Epithelial cell of proximal tubule (primary cell): ENCODE measurements at regions not wholly inside any gene's neighbourhood (a gene's known extent, or its start where the extent isn't known, plus 50 kb on each side); places are given as distances from the start of the nearest gene placed in this dataset.
"Not testable (repeated sequence)": the region's sequence is repeated elsewhere in the genome, so short reads cannot be mapped to it uniquely, and the experiment has no call there.

Source experiments
- DNase-seq: peaks from one replicate; pipeline ENCODE4 v3.0.0-alpha.2; 2011; ENCODE audit warnings: low read depth
- H3K4me3 ChIP-seq: 2 replicates; pipeline ENCODE4 v1.5.1; 2011; ENCODE audit warnings: low read depth, mild to moderate bottlenecking, low read length
- TF ChIP-seq, protein P1 (sequence below): conservative IDR thresholded peaks from 2 replicates; pipeline ENCODE4 v1.5.1; 2012; ENCODE audit warnings: low read depth, mild to moderate bottlenecking, low read length

DNA sequence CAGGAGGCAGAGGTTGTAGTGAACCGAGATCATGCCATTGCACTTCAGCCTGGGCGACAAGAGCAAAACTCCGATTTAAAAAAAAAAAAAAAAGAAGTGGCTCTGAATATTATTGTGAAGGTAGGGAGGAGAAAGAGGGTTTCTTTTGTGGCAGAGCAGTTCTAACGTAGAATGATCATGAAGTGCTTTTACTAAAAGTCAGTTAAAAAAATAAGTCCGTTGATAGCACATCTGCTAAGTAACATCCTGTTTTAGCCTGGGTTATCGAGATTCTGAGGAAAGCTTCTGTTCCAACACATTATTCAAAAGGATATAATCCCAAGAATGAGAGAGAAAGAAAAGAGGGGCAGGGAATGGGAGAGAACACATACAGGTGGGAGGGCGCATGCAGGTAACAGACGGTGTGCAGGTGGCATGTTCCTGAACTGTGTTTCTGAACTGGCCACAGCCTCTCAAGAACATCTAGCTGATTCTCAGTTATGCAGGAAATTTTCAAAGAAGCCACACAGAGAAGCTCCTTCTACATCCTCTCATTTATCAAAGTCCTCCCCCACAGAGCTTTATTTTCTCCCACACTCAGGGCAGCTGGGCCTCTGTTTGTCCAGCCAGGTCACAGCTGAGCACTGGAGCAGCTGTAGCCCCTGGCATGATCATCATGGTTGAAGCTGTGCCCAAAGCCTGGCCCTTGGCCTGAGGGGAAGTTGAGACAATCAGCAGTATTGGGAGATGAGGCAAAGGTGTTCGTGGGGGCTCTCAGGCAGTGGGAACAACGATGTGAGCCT lies 342.3 kb downstream of the ZNF674 start:
- DNase-seq: no peak
- TF ChIP-seq, protein P1, sequence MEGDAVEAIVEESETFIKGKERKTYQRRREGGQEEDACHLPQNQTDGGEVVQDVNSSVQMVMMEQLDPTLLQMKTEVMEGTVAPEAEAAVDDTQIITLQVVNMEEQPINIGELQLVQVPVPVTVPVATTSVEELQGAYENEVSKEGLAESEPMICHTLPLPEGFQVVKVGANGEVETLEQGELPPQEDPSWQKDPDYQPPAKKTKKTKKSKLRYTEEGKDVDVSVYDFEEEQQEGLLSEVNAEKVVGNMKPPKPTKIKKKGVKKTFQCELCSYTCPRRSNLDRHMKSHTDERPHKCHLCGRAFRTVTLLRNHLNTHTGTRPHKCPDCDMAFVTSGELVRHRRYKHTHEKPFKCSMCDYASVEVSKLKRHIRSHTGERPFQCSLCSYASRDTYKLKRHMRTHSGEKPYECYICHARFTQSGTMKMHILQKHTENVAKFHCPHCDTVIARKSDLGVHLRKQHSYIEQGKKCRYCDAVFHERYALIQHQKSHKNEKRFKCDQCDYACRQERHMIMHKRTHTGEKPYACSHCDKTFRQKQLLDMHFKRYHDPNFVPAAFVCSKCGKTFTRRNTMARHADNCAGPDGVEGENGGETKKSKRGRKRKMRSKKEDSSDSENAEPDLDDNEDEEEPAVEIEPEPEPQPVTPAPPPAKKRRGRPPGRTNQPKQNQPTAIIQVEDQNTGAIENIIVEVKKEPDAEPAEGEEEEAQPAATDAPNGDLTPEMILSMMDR: no peak
- no peak overlapping the region for H3K4me3 ChIP-seq

DNA sequence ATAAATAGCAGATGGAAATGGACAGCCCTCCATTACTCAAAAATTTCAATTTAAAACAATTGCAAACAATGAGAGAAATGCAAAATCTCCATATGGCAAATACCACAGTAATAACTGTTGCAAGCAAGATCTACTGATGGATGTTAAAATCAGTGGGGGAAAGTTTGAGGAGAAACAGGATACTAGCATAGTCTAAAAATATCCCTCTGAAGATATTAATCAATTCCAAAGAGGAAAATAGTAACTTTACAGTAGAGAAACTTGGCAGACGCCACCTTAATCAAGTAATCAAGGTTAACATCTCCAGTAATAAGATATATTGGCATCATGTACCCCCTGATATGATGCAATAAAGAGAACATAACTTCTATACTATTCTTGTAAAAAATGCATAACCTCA lies 344.8 kb downstream of the ZNF674 start:
- TF ChIP-seq, protein P1: no peak
- DNase-seq: no peak
- H3K4me3 ChIP-seq: no peak overlapping the region

DNA sequence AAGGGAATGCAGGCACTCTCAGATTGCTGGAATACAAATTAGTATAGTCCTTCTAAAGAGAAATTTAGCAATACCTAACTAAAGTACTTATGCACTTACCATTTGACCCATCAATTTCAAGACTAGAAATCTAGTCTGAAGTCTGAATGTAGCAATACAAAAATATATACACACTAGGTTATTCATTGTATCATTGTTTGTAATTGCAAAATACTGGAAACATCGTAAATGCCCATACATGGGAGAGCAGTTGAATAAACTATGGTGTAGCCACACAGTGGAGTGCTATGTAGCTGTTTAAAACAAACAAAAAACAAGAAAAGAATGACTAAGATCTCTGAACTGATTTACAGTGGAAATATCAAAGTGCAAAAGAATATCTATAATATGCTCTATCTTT lies 346.4 kb downstream of the ZNF674 start:
- no peak for DNase-seq
- no peak overlapping the region for H3K4me3 ChIP-seq
- TF ChIP-seq, protein P1: no peak

DNA sequence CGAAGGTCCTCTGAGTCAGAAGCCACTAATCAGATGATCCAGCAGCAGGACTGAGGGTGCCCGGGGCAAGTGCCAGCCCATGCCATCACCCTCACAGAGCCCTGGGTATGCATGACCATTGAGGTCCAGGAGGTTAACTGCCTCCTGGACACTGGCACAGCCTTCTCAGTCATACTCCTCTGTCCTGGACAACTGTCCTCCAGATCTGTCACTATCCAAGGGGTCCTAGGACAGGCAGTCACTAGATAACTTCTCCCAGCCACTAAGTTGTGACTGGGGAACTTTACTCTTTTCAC lies 358.5 kb downstream of the ZNF674 start:
- DNase-seq: not testable (repeated sequence)

DNA sequence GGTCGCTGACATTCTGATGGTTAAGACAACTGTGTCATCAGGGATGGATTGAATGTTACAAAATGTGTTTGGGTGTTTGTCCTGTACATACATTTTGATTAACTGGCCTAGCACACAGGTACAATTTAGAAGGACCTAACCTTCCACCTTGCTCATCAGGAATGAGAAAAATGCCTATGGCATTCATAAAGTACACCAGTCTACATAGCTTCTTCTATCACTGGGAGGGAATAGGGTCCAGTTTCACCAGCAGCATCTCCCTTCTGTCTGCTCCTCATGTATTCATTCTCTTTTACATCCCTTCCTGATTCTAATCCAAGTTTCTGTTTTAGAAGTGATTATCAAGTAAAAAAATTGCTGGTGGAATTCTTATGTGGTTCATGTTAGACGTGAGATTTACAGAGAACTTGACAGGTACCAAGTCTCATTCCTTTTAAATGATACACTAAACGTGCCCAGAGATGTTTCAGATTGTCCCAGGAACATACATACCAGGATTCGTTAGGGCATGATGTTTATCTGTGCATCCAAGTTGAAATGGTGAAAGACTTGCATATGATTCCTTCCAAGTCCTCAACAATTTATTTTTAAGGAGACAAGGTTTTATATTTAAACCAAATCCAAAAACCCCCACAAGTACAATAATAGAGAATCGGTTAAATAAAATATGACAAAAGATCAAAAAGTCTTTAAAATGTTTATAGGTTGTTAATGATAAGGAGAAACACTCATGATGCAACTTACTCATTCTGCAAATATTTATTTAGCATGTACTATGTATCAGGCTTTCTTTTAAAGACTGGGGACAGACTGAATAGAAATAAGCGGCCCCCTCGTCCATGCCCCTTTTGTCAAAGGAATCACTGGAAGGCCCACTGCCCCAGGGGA lies 359.1 kb downstream of the ZNF674 start:
- TF ChIP-seq, protein P1: no peak
- H3K4me3 ChIP-seq: no peak overlapping the region
- no peak for DNase-seq

More for the DNA sequence above, 358.5 kb downstream of the ZNF674 start:
- not testable (repeated sequence) for H3K4me3 ChIP-seq

DNA sequence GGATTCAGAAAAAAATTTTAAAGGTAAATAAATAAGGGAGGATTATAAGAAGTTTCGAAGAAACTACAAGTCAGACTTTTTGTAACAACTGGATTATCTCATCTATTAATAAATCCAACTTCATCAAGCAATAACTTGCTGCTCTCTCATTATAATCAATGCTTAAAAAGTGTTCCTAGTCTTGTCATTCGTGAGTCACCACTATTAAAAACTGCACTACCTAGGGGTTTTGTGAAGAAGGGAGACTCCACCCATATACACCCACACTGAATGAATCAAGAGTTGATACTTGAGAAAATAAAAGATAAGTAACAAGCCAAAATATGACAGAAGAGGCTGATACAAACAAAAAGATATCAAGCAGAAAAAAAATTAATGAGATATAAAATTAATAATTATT lies 360.5 kb downstream of the ZNF674 start:
- H3K4me3 ChIP-seq: no peak overlapping the region
- DNase-seq: no peak

DNA sequence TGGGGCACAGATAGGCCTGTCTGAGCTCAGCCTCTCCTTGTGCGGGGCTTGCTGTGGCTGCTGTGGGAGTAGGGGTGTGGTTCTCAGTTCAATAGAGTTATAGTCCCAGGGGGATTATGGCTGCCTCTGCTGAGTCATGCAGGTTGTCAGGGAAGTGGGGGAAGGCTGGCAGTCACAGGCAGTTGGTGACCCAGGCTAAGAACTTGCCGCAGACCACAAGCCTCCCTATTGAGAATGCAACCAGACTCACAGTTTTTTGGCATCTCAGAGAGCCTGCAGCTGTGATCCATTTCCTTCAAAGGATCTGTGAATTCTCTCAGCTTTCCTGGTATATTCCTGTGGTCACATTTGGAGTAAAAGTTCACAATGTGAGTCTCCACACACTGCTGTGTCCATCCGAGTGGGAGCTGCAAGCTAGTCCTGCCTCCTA lies 364.9 kb downstream of the ZNF674 start:
- H3K4me3 ChIP-seq: no peak overlapping the region
- TF ChIP-seq, protein P1: no peak
- no peak for DNase-seq

More for the DNA sequence above, 360.5 kb downstream of the ZNF674 start:
- TF ChIP-seq, protein P1: no peak
